Sigmoid colon (tissue), 4 donors: ENCODE measurements at regions not wholly inside any gene's neighbourhood (a gene's known extent, or its start where the extent isn't known, plus 50 kb on each side); places are given as distances from the start of the nearest gene placed in this dataset.

ENCODE experiments used
- POLR2AphosphoS5 ChIP-seq, 4 donors: sonication (generic); formaldehyde crosslinking; IDR thresholded peaks; one replicate each; pipeline ENCODE4 v1.6.1; 2017; ENCODE audit warnings: antibody characterized with exemption in 4 of 4
- TF ChIP-seq, protein P1 (sequence below), 4 experiments: fragments of 450-650 bp in 3 of 4; fragments of 200-600 bp in 1 of 4; IDR thresholded peaks; one replicate each; pipeline ENCODE4 v1.5.1; 2016 to 2019; ENCODE audit warnings: antibody characterized with exemption in 4 of 4, mild to moderate bottlenecking in 3 of 4, moderate library complexity in 2 of 4

GRCh38 chr22:19580291-19580890, 56.2 kb upstream of the CLDN5 start:
- TF ChIP-seq, protein P1, sequence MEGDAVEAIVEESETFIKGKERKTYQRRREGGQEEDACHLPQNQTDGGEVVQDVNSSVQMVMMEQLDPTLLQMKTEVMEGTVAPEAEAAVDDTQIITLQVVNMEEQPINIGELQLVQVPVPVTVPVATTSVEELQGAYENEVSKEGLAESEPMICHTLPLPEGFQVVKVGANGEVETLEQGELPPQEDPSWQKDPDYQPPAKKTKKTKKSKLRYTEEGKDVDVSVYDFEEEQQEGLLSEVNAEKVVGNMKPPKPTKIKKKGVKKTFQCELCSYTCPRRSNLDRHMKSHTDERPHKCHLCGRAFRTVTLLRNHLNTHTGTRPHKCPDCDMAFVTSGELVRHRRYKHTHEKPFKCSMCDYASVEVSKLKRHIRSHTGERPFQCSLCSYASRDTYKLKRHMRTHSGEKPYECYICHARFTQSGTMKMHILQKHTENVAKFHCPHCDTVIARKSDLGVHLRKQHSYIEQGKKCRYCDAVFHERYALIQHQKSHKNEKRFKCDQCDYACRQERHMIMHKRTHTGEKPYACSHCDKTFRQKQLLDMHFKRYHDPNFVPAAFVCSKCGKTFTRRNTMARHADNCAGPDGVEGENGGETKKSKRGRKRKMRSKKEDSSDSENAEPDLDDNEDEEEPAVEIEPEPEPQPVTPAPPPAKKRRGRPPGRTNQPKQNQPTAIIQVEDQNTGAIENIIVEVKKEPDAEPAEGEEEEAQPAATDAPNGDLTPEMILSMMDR (IDR thresholded peaks at IDR 0.05) = no peak
- no peak for TF ChIP-seq POLR2AphosphoS5 (IDR thresholded peaks at IDR 0.05)
